Stimulated activated naive CD4-positive, alpha-beta T cell (primary cell): ENCODE measurements at regions not wholly inside any gene's neighbourhood (a gene's known extent, or its start where the extent isn't known, plus 50 kb on each side); places are given as distances from the start of the nearest gene placed in this dataset.

ENCODE experiments used
- DNase-seq, 6 experiments: peaks; one replicate each; lab custom pipeline; 2025; lab: John Stamatoyannopoulos, UW

DNA sequence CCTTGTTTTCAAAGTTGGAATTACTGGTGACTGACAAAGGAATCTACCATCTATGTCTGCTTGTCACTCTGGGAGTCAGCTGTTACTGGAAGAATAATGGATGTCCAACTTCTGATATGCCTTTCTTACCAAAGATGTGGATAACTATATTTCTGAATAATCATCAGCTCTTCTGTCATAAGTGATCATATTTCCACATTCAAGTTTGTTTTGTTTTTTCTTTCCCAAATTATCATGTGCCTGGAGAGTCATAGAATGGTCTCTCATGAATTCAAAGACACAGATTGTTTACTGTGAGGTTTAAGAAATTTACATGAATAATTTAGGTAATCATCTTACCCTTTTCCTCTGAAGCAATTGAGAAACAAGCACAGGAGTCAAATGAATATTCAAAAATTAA is 986.7 kb upstream of the CDH2 start:
- DNase-seq: no peak

DNA sequence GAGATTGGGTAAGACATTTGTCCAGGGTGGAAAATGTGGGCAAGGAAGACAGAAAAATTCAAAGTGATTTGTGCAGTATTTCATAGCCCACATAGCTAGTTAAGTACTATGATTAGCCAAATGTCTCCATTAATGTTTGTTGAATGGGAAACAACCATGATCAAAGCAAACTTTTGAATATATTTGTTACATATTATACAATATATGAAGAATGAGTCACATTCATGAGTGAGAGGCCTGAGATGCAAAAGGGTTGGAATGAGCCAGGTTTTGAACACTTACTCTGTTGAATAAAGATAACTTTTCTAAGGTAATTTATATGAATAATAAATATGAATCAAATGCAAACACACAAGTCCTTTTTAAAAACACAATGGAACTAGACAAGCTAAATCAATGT is 984.5 kb upstream of the CDH2 start:
- DNase-seq: no peak

DNA sequence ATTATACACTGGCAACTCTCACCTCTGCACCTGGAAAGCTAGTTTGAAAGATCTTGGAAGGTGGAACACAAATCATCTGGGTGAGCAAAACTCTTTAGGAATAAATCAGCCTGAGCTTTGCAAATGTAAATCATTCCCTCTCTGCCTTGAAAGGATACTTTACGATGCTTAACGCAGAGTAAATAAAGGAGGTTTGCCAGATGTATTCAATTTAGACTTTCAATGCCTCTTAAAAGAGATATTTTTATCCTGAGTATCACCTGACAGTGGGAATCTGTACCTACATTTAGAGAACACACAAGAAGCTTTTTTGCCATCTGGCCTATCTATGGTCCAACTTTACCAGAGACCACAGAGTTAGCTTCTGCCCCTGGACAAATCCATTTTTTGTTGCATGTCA is 983.2 kb upstream of the CDH2 start:
- DNase-seq: no peak

DNA sequence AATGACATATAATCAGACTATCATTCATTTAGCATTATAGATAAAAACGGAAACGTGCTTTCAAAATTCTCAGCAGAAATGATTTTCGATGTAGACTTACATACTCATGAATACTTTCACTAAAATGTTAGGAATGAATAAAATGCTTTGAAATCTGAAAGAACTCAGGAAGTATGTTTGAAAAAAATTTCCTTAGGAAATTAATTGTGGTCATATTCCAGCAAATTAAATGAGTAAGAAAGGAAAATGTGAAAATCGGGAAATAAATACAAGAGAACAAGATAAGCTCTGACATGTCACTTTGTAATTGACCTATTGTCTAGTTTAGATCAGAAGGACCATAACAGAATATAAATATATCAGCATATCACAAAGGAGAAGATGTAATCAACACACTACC is 981.0 kb upstream of the CDH2 start:
- DNase-seq: no peak

DNA sequence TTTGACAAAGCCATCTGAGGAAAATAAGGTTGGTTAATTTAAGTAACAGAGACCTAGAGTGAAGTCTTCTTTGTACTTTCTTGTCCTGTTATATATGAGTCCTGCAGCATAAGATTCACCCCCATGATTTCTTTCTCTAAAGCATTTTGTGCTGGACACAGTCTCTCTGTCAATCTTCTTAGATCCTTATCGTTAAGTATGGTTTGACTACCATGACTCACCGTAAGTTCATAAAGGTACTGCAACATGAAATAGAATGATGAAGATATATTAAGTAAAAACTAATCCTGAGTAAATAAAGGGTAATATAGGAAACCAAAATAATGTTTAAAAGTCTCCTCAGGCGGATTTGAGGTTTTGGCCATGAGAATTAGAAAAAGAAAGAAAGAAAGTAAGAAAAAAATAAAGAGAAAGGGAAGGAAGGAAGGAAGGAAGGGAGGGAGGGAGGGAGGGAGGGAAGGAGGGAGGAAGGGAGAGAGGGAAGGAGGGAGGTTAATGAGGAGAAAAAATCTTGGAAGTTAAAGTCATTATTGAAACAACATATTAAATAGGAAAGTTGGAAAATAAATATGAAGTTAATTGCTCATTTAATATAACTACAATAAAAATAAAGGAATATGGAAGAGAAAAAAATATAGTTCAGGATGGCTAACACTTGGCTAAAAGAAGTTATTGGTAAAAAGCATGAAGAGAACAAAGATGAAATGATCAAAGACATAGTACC is 980.3 kb upstream of the CDH2 start:
- DNase-seq: no peak

DNA sequence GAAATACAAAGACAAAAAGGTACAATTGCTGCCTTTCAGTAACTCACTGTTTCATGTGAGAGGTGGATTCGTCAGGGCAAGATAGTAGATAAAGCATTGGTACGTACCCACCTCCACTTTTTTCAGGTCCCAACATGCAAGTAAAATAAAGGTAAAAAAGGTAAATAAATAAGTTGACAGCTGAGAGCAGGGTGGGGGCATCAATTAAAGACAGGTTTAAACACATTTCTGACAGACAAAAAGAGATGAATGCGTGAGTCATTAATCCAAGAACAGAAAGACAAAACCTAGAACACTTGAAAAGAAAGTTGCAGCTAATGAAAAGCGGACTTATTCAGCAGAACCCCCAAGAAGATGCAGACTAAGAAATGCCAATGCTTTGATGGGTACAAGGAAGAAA is 979.6 kb upstream of the CDH2 start:
- DNase-seq: no peak

DNA sequence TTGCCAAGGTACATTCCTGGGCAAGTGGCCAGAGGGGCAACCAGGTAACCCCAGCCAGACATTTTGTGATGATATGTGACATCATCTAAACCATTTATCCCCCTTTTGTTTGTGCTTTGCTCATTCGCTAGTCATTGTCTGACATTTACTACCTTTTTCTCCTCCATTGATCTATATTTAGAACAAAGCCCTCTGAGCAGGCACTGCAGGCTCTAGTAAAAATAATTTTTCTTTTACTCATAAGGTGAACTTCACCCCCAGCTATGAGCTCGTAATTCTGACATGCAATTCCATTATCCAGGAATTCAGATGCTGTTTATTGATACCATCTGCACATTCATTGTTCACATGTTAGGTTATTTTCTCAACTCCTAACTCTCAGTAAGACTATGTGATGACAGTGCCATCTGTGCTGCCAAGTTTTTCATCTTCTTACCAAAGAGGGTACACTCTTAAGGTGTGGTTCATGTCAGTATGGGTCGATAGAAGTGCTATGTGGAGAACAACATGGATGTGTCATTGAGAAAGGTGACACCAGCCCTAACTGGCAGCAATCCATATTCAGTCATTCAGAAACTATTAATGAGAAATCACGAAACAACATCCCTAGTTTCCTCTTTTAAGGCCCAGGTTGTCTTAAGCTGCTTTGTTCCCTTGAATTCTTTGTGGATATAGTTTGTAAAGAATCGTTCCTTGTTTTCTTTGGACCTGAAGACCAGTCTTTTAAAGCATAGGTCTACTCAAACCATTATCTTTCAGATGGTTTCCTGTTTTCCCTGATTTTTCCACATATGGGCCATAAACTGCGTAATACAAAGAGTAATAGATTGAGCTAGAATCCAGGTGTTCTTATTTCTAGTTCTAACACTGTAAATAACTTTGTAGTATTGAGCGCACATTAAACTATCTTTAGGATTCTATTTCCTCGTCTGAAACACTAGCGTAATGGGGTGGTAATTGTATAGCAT is 978.1 kb upstream of the CDH2 start:
- no peak for DNase-seq

DNA sequence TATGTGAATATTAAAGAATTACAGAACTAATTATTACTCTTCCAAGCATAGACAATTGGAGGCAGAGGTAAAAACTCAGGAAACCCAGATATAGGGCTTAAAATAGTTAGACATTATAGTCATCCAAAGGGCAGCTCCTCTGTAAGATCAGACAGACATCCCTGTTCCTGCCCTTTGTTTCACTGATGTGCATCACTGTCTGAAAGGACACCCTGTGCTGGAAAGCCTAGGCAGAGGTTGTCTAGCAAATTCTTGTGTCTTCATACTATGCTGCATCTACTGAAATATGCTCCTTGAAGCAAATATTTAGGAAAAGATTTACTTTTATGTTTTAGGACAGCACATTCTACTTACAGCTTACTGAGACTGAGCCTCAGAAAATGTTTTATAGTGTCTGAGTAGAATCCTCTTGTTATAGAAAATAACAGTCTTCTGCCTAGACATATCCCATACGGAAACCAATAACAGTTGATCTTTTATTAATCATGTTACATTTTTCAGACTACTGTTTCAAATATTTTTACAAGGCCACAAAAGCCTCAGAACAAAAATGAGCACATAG is 977.3 kb upstream of the CDH2 start:
- DNase-seq: no peak

DNA sequence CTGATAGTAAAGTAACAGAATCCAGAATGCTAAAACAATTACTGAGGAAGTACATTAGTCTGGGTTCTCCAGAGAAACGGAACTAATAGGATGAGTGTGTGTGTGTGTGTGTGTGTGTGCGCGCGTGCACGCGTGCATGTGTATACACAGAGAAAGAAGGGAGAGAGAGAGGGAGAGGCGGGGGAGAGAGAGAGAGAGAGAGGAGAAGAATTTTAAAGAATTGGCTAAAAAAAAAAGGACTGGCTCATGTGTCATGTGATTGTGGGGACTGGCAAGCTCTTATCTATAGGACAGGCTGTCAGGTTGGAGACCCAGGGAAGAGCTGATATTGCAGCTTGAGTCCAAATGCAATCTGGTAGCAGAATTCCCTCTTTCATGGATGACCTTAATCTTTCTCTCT is 976.2 kb upstream of the CDH2 start:
- DNase-seq: no peak

DNA sequence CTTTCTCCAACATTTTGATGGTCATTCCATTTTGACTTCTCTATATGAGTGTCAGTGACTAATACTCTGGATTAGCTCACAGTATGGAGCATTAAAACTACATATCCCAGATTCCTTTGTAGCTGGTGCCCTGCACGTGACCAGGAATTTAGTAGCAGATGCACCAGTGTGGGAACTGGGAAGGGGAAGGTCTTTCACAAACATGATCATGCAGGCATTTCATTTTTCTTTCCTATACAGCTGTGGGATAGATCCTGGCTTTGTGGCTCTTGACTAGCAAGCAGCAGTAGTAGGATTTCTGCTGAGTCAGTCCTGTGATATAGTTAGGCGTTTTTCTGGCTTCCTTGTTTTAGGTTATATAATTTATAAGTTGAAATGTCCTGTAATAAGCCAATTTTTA is 971.0 kb upstream of the CDH2 start:
- DNase-seq: no peak

DNA sequence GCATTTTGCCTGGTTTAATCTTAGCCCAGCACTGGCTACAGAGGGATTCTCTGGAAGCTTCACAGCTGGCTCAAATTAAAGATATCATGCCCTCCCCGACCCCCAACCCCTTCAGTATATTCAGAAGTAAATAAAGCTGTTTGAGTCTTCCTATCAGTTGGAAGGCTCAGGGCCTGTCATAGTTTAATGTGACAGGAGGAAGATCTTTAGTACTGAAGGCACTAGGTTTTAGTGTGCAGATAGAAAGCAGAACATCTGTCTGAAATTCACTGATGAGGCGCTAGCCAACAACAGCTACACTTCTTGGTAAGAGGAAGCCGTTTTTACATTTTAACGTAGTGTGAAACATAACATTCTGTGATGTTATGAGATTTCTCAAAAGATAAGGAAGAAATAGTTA is 969.1 kb upstream of the CDH2 start:
- no peak for DNase-seq

DNA sequence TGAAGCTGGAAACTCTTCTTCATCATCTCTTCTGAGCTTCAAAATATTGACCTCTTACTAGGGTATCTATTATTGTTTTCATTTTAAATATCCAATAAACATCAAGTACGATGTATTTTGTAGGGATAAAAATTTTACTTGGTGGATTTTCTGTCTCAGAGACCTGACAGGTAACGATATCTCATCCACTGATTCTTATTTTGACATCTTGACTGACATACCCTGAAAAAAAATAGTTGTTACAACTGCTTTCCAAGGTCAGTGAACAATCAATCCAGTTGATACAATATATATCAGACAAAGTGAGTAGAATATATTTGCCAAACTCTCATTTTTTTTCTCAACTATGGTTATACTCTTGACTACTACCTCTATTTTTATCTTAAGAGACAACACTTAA is 963.7 kb upstream of the CDH2 start:
- no peak for DNase-seq

DNA sequence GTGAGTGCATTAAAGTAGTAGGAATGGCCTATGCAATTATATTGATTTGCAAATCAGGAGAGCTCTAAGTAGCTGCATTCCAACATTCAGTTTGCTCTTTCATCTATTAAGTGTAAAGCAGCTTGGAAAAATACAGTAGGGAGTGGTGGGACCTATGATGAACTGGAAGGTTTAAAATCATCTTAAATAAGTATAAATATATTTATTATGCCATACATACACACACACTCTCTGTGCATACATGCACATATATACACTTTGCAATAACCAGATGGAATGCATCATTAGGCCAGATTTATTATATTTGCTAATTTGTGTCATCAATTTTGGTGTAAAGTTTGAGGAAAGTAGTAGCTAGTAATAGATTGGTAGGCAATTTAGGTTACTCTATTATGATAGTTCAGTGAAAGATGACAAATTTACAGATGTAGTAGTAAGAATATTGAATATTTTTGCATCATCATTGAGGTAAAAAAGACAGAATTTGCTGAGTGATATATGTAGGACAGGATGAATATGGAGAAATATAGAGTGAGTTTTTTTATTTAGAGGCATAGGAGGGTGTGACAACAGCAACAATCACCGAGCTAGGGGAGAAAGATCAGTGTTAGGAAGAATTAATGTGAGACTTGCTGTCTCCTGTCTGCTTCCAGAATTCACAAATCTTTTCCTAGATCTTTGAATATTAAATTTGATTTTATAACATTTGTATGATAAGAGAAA is 961.0 kb upstream of the CDH2 start:
- no peak for DNase-seq

DNA sequence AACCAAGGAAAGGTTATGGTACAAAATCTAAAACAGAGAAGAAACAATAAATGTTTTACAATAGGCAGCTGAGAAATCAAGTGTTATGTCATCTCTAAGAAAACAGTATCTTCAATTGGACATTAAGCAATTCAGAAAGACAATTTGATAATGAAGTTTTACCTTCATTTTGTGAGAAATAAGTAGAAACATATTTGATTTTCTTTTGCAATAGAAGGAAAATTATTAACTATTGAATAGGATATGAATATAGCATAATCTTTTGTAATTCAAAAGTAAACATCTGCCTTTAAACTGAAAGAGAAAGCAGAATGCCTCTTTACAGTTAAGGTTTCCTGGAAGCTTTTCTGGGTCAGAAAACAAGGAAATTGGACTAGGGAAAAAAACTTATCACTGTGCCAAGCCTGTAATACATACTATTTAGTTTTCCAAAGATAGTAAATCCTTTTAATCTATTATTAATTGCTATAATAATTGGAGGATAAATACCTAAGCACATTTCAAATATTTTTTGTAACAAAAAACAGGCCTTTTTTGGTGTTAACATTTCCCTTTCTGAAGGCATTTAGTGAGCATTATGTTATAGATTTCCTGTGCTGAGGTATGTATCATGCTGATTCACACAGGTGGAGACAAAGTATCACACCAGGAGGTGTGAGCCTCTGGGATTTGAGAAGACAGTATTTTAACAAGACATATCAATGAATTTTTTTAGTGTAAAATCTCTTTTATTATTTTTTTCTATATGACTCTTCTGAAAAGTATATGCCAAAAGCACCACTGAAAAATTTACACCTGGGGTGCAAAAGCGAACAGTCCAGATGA is 947.0 kb upstream of the CDH2 start:
- DNase-seq: no peak

DNA sequence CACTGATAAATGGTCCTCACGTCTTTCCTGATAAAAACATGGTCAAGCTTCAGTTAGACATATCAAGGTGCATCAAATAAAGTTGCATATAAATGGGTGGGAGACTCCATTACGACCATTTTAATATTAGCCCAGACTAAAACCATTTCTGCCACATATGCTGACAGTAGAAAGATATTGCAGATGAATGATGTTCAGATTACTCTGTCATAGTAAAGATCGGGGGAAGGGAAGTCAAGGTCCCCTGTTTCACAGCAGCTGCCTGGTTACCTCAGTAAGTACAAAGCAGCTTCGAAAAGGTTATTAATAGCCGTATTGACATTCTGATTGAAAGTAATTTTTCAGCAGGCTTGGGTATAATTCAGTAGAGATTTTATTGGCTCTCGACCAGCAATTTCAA is 927.7 kb upstream of the CDH2 start:
- no peak for DNase-seq

DNA sequence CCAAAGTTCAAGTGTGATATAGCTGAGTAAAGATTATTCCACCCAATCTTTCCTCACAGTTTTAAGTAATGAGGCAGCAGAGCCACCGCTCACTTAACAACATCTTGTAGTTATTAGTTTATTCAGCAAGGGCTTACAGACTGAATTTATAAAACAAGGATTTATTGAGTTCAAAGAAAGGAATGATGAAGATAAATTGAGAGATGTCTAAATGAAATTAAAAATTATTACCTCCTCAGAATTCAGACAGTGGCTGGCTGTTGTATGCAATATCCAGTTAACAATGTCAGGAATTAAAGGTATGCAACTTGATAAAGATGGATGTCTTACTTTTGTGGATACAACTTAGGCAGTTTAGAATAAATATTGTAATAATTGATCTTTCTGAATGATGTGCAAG is 927.3 kb upstream of the CDH2 start:
- no peak for DNase-seq

DNA sequence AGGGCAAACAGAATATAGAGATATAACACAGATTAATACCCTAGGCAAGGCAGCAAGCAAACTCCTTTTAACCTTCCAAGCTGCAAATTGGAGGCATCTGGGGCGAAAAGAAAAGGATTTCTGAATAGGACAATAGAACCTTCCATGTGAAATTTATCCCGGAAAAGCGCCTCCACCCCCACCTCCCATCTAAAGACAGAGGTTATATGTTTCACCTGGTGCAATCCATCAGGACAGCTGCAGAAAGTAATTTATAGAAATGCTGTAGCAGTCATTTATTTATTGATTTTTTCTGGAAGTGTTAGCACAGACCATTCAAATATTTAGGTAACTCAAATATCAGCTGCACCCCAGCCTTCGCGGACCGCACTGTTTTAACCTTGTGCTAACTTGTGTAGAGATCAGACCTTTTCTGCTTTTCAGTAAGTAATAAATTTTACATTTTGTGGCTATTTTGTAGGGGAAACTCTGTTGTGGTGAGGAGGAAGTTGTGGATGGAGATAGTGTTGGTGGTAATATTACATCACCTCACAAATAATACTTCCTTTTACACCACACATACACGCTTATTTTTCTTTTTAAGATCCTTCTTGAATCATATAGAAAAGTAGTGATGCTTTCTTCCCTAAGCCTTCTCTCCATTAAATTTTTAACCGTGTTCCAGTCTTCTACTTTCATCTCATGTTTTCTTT is 919.3 kb upstream of the CDH2 start:
- DNase-seq: no peak

DNA sequence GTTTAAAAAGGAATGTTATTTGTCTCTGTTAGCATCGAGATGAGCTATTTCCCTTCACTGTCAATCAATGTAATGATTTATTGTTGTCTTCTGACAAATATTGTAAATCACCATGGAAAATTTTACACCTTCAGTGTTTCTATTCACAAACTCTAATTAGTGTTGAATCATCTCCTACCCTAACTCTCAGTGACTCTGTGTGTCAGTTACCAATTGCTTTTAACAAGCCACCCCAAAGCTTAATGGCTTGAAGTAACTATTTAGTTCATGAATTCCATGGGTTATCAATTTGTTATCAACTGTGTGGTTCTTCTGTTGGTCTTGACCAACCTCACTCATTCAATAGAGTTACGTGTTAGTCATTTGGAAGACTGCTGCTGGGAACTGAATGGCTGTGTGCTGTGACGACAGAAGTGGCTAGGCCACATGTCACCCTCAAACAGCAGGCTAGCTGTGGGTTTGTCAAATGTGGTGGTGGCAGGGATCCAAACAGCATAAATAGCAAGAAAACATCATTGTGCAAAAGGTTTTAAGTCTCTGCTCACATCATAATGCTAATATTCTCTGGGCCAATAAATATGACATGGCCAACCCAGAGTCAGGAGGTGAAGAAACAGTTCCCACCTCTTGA is 910.8 kb upstream of the CDH2 start:
- DNase-seq: no peak

DNA sequence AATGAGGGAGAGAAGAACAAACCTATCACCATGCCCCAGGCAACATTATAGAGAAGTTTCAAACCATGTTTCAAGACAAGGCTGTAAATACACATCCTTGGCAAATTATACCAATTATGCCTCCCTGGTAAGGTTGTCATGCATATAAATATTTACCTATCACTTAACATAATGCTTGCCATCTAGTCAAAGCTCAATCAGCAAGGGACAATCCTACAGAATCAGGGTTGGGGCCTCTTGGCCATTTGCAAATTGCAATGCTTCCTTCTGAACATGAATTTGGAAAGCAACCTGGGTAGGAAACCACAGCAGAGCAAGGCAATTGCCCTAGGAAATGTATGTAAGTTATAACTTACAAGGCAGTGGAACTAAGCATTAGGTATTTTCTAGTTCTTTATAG is 907.2 kb upstream of the CDH2 start:
- no peak for DNase-seq

DNA sequence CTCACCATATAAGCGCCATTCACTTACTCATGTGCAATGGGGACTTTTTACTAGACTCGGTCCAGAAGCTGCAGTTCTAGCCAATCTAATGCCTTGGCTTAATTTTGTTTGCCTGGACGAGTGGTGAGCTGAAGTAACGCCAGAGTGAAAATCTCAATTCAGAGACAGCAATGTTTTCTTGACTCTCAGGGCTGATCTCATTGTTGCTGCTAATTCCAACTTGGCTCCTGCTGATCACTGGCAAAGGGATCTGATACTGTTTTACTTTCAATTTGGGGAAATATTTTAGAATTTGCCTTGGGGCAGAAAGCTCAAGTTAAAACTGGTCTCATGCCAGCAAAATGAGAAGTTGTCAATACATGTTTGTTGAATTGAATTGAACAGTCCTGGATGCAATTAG is 906.6 kb upstream of the CDH2 start:
- DNase-seq: no peak

DNA sequence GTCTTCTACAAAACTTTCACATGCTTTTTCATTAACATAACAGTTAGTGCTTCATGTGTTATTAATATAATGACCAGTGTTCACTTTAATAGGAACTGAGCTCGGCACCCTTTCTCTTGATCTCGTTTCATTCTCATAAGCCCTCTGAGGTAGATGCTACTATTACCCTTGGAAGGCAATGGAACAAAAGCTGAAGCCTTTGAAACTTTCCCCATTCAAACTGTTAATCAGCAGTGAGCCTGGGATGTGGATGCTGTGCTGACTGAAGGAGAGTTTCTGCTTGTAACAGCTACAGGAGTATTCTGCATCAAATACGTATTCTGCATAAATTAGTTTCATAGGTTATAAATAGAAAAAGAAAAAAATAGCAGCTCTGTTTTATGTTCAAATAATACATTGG is 904.0 kb upstream of the CDH2 start:
- DNase-seq: no peak
